Stimulated activated naive CD4-positive, alpha-beta T cell (primary cell): ENCODE measurements at regions not wholly inside any gene's neighbourhood (a gene's known extent, or its start where the extent isn't known, plus 50 kb on each side); places are given as distances from the start of the nearest gene placed in this dataset.

ENCODE experiments used
- DNase-seq, 6 experiments: peaks; one replicate each; lab custom pipeline; 2025; lab: John Stamatoyannopoulos, UW

- no peak for DNase-seq
Measured at GRCh38 chr5:67467110-67467509, 270.5 kb upstream of the CD180 start.

GRCh38 chr5:67465537-67466207 lies 269.1 kb upstream of the CD180 start:
- DNase-seq, result no peak

- no peak for DNase-seq
Measured at GRCh38 chr5:67462147-67462546, 265.5 kb upstream of the CD180 start.

GRCh38 chr5:67459253-67459652 lies 262.7 kb upstream of the CD180 start:
- no peak for DNase-seq

- DNase-seq, result no peak
Measured at GRCh38 chr5:67455970-67456369, 259.4 kb upstream of the CD180 start.

- DNase-seq, result no peak
Measured at GRCh38 chr5:67454957-67455561, 258.5 kb upstream of the CD180 start.

GRCh38 chr5:67453111-67453905 lies 256.7 kb upstream of the CD180 start:
- DNase-seq, result no peak

- no peak for DNase-seq
Measured at GRCh38 chr5:67451640-67452279, 255.2 kb upstream of the CD180 start.

GRCh38 chr5:67447732-67448131 lies 251.1 kb upstream of the CD180 start:
- DNase-seq, result no peak

- no peak for DNase-seq
Measured at GRCh38 chr5:67437905-67438845, 241.6 kb upstream of the CD180 start.

GRCh38 chr5:67435032-67435431 lies 238.4 kb upstream of the CD180 start:
- DNase-seq, result no peak

GRCh38 chr5:67434466-67434865 lies 237.9 kb upstream of the CD180 start:
- DNase-seq, result no peak

GRCh38 chr5:67432606-67433005 lies 236.0 kb upstream of the CD180 start:
- DNase-seq, result no peak

- DNase-seq, result no peak
Measured at GRCh38 chr5:67431191-67431590, 234.6 kb upstream of the CD180 start.

- DNase-seq, result no peak
Measured at GRCh38 chr5:67427850-67428298, 231.3 kb upstream of the CD180 start.

GRCh38 chr5:67426961-67427849 lies 230.6 kb upstream of the CD180 start:
- no peak for DNase-seq

- DNase-seq, result no peak
Measured at GRCh38 chr5:67425514-67425913, 228.9 kb upstream of the CD180 start.

GRCh38 chr5:67417839-67418238 lies 221.2 kb upstream of the CD180 start:
- no peak for DNase-seq

- DNase-seq, result no peak
Measured at GRCh38 chr5:67416986-67417385, 220.4 kb upstream of the CD180 start.
